Activated CD4-positive, alpha-beta T cell treated with anti-CD3 and anti-CD28 coated beads, Interleukin-10, Interleukin-2, amounts not matched to agents 100 ng/mL and 50 ng/mL, durations not matched to agents 16 hours and 8 hours (primary cell): ENCODE measurements at regions not wholly inside any gene's neighbourhood (a gene's known extent, or its start where the extent isn't known, plus 50 kb on each side); places are given as distances from the start of the nearest gene placed in this dataset.
"Not testable (repeated sequence)": the region's sequence is repeated elsewhere in the genome, so short reads cannot be mapped to it uniquely, and the experiment has no call there.

Source experiments
- DNase-seq: peaks from one replicate; pipeline ENCODE4 v3.0.0-alpha.2; 2020

- DNase-seq, result no peak
Observed at GRCh38 chr15:78708713-78709260, 67.8 kb upstream of the CHRNB4 start.

DNA sequence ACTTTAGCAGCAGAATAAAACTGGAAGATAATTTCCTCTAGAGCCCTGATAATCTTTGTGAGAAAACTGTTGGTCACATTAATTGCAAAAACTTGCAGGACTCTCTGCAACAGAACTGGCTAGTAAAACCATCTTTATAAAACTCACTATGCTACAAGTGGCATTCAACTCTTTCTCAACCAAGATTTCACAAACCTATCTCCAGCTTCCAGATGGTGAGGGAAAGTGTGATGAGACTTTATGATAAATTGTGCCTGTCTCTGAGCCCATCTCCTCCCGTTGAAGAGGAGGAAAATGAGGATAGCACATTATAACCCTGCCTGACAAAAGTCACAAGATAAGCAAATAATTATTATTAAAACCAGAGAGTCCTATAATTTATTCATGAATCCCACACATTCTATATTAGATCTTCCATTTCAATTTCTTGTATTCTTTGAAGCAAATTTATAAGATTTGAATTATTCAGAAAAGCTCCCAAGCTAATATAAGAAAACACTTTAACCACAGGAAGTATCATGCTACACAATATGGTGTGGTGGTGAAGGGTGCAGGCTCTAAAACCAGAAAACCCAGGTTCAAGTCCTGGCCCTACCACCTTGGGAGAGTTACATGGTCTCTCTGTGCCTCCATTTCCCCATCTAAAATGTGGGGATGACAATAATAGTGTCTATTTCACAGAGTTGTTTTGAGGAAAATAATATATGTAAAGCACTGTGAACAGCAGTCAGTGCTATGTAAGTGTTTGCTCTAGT is 65.6 kb upstream of the CHRNB4 start:
- DNase-seq, result peak; percentile 16

DNA sequence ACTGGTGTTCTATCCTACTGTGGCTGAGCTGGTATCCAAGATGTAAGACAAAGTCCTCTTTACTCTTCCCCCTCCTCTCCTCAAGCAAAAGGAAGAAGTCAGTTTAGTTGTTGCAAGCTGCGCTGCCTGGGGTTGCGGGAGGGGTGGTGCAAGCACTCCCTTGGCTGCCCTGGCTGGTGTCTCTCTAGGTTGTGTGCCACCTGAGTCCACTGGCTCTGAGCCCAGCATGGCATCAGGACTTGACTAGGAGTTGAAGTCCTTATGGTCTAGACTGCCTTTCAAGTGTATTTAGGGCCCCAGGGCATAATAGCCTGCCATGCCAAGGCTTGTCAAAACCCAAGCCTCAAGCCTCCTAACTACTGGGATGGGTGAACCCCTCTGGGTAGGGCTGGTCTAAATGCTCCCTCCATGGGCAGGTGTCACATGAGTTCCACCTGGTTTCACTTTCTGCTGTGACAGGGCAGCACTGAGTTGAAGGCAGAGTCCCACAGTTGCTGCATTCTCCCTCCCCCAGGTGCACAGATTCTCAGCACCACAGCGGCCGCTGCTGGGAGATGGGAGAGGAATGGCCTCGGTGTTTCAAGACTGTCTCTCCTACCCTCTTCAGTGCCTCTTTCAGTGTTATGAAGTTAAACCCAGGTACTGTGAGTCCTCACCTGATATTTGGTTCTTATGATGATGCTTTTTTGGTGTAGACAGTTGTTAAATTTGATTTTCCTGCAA is 62.5 kb upstream of the CHRNB4 start:
- DNase-seq, result not testable (repeated sequence)

DNA sequence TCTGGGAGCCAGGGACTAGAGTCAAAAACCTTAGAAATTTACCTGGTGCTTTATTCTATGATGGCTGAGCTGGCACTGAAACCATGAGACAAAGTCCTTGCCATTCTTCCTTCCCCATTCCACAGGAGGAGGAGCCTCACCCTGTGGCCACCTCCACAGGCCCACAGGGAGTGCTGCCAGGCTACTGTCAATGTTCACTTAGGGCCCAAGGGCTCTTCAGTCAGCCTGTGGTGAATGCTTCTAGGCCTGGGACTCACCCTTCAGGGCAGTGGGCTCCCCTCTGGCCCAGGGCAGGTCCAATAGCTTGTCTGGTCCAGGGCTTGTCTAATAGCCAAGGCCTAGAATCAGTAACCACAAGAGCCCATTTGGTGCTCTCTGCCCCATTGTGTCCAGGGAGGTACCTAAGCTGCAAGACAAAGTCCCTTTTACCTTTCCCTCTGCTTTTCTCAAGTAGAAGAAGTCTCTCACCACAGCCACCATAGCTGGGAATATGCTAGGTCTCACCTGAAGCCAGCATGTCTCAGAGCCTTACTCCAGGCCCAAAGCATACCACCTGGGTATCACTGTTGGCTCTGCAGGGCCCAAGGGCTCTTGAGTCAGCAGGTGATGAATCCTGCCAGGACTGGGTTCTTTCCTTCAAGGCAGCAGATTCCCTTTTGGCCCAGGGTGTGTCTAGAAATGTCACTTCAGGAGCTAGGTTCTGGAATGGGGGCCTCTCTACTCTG is 61.8 kb upstream of the CHRNB4 start:
- no peak for DNase-seq

DNA sequence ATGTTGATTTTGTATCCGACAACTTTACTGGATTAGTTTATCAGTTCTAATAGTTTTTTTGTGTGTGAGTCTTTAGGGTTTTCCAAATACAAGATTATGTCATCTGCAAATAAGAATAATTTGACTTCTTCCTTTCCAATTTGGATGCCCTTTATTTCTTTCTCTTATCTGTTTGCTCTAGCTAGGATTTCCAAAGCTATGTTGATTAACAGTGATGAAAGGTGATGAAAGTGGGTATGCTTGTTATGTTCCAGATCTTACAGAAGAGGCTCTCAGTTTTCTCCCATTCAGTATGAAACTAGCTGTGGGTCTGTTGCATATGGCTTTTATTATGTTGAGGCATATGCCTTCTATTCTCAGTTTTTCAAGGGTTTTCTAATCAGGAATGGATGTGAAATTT is 56.4 kb upstream of the CHRNB4 start:
- DNase-seq, result no peak

DNA sequence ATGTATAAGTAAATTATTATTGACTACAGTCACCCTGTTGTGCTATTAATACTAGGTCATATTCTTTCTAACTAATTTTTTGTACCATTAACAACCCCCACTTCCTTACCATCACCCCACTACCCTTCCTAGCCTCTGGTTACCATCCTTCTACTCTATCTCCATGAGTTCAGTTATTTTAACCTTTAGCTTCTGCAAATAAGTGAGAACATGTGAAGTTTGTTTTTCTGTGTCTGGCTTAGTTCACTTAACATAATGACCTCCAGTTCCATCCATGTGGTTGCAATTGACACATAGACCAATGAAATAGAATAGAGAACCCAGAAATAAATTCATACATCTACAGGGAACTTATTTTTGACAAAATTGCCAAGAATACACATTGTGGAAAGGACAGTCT is 55.4 kb upstream of the CHRNB4 start:
- no peak for DNase-seq

- DNase-seq, result no peak
Observed at GRCh38 chr15:78695854-78696253, 54.8 kb upstream of the CHRNB4 start.

DNA sequence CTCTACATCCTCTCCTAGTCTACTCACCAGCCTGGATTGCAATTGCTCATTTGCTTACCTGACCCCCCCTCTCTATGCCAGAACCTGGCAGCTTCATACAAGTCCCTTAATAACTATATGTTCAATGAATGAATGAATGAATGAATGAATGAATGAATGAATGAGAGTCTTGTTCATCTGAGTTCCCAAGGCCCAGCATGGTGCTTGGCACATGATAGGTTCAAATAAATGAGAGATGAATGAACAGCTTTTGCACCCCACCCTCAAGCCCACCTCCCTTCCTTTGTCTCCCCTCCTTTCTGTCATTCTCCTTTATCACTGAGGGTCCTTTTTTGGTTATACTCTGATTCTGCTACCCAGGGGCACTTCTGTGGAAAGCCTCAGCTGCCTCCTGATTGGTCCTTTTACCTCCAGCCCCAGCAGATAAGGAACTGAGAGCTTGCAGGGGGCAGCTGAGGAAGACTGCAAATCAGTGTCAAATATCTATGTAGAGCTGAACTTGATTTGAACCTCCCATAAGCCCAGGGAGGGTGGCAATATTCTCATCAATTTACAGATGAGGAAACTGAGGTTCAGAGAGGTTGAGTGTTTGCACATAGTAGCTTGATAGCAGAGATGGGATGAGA is 54.1 kb upstream of the CHRNB4 start:
- no peak for DNase-seq

DNA sequence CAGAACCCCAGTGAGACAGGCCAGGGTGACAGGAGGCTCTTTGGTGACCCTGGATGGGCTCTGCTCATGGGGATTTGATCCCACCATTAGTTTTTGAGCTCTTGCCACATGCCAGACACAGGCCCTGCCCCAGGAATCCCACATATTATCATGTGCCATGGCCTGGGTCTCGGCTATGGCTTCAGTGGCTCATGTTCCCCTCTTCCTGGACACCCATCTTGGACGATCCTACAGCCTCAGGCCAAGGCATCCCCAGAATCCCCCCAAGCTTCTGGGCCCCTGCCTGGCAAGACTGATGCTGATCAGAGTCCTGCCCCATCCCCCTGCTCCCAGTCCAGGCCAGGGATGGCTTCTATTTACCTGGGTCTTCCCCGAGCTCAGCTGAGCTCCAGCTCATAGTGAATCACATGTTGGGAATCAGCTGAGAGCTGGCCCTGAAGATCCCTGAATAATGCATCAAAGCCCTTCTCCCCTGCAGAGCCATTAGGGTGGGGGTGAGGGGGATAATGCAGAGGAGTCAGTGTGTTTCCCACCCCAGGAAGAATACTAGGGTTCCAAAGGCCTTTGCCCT is 50.9 kb upstream of the CHRNB4 start:
- DNase-seq, result no peak

- DNase-seq, result no peak
Observed at GRCh38 chr15:78691167-78691850, 50.3 kb upstream of the CHRNB4 start.
